Heart right ventricle (tissue), 16 donors: ENCODE measurements at regions not wholly inside any gene's neighbourhood (a gene's known extent, or its start where the extent isn't known, plus 50 kb on each side); places are given as distances from the start of the nearest gene placed in this dataset.

Experiments used
- ATAC-seq, 8 donors: fragments of 200-7000 bp; cut with Tn5 transposase; one replicate each; pipeline ENCODE4 v1.9.1; 2020; ENCODE audit warnings: mild to moderate bottlenecking in 8 of 8, moderate library complexity in 8 of 8, moderate number of reproducible peaks in 1 of 8
- DNase-seq, 2 donors: peaks; one replicate each; pipeline ENCODE4 v3.0.0-alpha.2; 2020
- H3K27ac ChIP-seq, 10 donors: fragments of 200-600 bp; sonication (generic) in 2 of 10; one replicate each; pipeline versions ENCODE4 v1.5.0 to v1.8.0; 2020 to 2022; ENCODE audit warnings: mild to moderate bottlenecking in 3 of 10
- H3K27me3 ChIP-seq, 7 donors: fragments of 200-600 bp; one replicate each; pipeline ENCODE4 v1.8.0; 2021 to 2022; ENCODE audit warnings: mild to moderate bottlenecking in 2 of 7
- H3K36me3 ChIP-seq, 9 donors: fragments of 200-600 bp; sonication (generic) in 1 of 9; one replicate each; pipeline versions ENCODE4 v1.5.0 to v1.8.0; 2020 to 2022; ENCODE audit warnings: mild to moderate bottlenecking in 2 of 9
- H3K4me1 ChIP-seq, 9 donors: fragments of 200-600 bp; sonication (generic) in 1 of 9; one replicate each; pipeline versions ENCODE4 v1.5.0 to v1.8.0; 2020 to 2022; ENCODE audit warnings: mild to moderate bottlenecking in 4 of 9
- H3K4me3 ChIP-seq, 10 donors: fragments of 200-600 bp; sonication (generic) in 2 of 10; one replicate each; pipeline versions ENCODE4 v1.5.0 to v1.8.0; 2020 to 2022; ENCODE audit warnings: mild to moderate bottlenecking in 7 of 10, moderate library complexity in 2 of 10
- H3K9me3 ChIP-seq, 11 donors: fragments of 200-600 bp in 10 of 11; sonication (generic) in 2 of 11; one replicate each; pipeline versions ENCODE4 v1.5.0 to v1.8.0; 2013 to 2022; ENCODE audit warnings: mild to moderate bottlenecking in 2 of 11, control low read depth in 1 of 11, moderate library complexity in 1 of 11
- CTCF ChIP-seq, 9 donors: fragments of 200-600 bp; sonication (generic) in 2 of 9; IDR thresholded peaks; one replicate each; pipeline versions ENCODE4 v1.5.0 to v1.8.0; 2021 to 2022; ENCODE audit warnings: antibody characterized with exemption in 9 of 9, mild to moderate bottlenecking in 5 of 9, moderate library complexity in 1 of 9
- WGBS, 2 donors: extraction: QIAGEN DNeasy Blood & Tissue Kit; methylation state at CpG; one replicate each; pipeline ENCODE4 v1.1.7; 2013; ENCODE audit warnings: inconsistent platforms in 1 of 2; 5-methylcytosine and 5-hydroxymethylcytosine counted together
- intact Hi-C, 10 donors: fragments of 100-400 bp; cut with DNase I; formaldehyde crosslinking; loops; one replicate each; pipeline versions ENCODE4 v1.11.1 to v1.14.2; 2022
- donor health status: Arrhythmogenic right ventricular cardiomyopathy.
- donor health status: ischemic (EF 13 %, LVEDD 7.1; RV severe dilation, severe dysfunction).
- donor health status: healthy with polysubstance abuse.
- donor health status: DM: no; HTN: yes; CAD: no.
- donor health status: DM: no; HTN: no; CAD: no.
- donor health status: ischemic (EF 25% LVEDD 6.9; RV normal size, moderate dysfunction).
- donor health status: ischemic (EF 25% LVEDD 5.7; RV mildly dilated, moderate dysfunction).
- donor health status: healthy.
- donor health status: DM: yes; HTN: yes; CAD: no.
- donor health status: Ischemic cardiomyopathy.
- donor health status: ischemic (EF 35%, LVEDD 5.7; RV mildly dilated, moderate dysfunction).
- donor health status: nonischemic (EF 11% LVEDD 7.7; RV severe dilation, severe dysfunction).
- donor health status: DM: yes; HTN: yes; CAD: no.
- donor health status: PGD.
- donor health status: ischemic (EF 29% LVEDD 5.4; RV normal size, mild dysfunction).
- donor health status: nonischemic (EF 23%, LVEDD 6.1; RV moderate dilation, normal function).

GRCh38 chr4:55181010-55182005 is 55.9 kb upstream of the KDR start:
- peak overlapping the region in 2 of 10 donors; percentile 18 to 33 for H3K27ac ChIP-seq
- H3K4me1 ChIP-seq, result peaks cover 0 to 75% (median 31%) of the 10 kb centered on the region in 9 donors
- TF ChIP-seq CTCF (IDR thresholded peaks at IDR 0.05), result no peak
- intact Hi-C loops, result loop anchor here in 5 of 10 donors (2.0 to 10.0 kb wide), 6 partner anchors 57 to 179 kb away; partner anchors contain the start of gene KDR (in 1 of the 5)
- DNase-seq, result no peak
- WGBS, 2 donors, result 45 to 55% methylated on average over 9 of the region's 9 CpGs
- H3K4me3 ChIP-seq, result no peak overlapping the region
- no peak for ATAC-seq
- H3K9me3 ChIP-seq, result no peaks in the 10 kb centered on the region
- H3K27me3 ChIP-seq, result no peaks in the 10 kb centered on the region
- H3K36me3 ChIP-seq, result no peaks in the 10 kb centered on the region

- WGBS, 2 donors, result 47 to 50% methylated on average over 8 of the region's 8 CpGs
- Histone ChIP-seq H3K27me3 (no peaks in the 10 kb centered on the region), H3K4me1 (peaks cover 0 to 64% (median 36%) of the 10 kb centered on the region in 9 donors), H3K36me3 (no peaks in the 10 kb centered on the region), H3K4me3 (no peak overlapping the region), H3K27ac (peak overlapping the region in 3 of 10 donors; percentile 3 to 68 (median 5)), H3K9me3 (no peaks in the 10 kb centered on the region)
- ATAC-seq (peak in 3 of 8 donors; percentile 20 to 78 (median 57)), DNase-seq (no peak)
- intact Hi-C loops, result loop anchor here in 5 of 10 donors (2.0 to 10.0 kb wide), 6 partner anchors 59 to 182 kb away; partner anchors contain the start of gene KDR (in 1 of the 5)
- no peak for TF ChIP-seq CTCF (IDR thresholded peaks at IDR 0.05)
These were observed 58.7 kb upstream of the KDR start for GRCh38 chr4:55183926-55184599.

GRCh38 chr4:55184600-55185523 is 59.5 kb upstream of the KDR start:
- Histone ChIP-seq H3K27ac (peak overlapping the region in 5 of 10 donors; percentile 3 to 68 (median 15)), H3K4me3 (no peak overlapping the region), H3K36me3 (no peaks in the 10 kb centered on the region), H3K27me3 (no peaks in the 10 kb centered on the region), H3K9me3 (no peaks in the 10 kb centered on the region), H3K4me1 (peaks cover 0 to 60% (median 36%) of the 10 kb centered on the region in 9 donors)
- WGBS, 2 donors, result 66 to 69% methylated on average over 9 of the region's 9 CpGs
- intact Hi-C loops, result loop anchor here in 4 of 10 donors (5.0 to 10.0 kb wide), 7 partner anchors 60 to 183 kb away; partner anchors contain the start of gene KDR (in 1 of the 4)
- TF ChIP-seq CTCF (IDR thresholded peaks at IDR 0.05), result peak in 6 of 9 donors; percentile 17 to 47 (median 34)
- DNase-seq (no peak), ATAC-seq (peak in 7 of 8 donors; percentile 22 to 65 (median 57))
